ENCODE measurements at regions not wholly inside any gene's neighbourhood (a gene's known extent, or its start where the extent isn't known, plus 50 kb on each side); places are given as distances from the start of the nearest gene placed in this dataset.

DNA sequence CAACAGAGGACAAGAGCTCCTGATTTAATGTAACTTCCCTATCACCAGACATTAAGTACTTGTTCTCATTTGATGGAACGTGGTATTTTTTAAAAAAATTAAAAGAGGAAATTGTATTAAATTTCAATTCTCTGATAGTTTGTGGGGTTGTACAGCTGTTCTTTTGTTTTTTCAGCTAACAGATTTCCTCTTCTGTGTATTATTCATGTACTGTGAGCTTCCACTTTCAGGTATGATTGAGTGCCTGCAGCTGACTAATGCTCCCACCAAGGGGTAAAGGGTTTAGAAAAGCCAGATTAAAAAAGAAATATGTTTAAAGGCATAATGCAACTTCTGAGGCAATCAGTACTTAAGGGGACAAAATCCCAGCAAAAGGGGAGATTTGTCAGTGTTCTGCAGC, 117.7 kb upstream of the ACTBL2 start:
- no peaks in the 10 kb centered on the region for H3K27me3 Mint-ChIP-seq (ENCODE audit: low read depth)
- H3K27ac Mint-ChIP-seq (ENCODE audit: unreplicated experiment): no peak overlapping the region
- peaks cover 18% of the 10 kb centered on the region for H3K4me1 Mint-ChIP-seq
- no peak for TF ChIP-seq CTCF (conservative IDR thresholded peaks at IDR 0.05)
- DNase-seq (ENCODE audit: low read depth, low spot score): no peak
- no peak overlapping the region for H3K4me3 Mint-ChIP-seq
- H3K36me3 Mint-ChIP-seq (ENCODE audit: low read depth): no peaks in the 10 kb centered on the region
- H3K9me3 Mint-ChIP-seq: peaks cover 3% of the 10 kb centered on the region

DNA sequence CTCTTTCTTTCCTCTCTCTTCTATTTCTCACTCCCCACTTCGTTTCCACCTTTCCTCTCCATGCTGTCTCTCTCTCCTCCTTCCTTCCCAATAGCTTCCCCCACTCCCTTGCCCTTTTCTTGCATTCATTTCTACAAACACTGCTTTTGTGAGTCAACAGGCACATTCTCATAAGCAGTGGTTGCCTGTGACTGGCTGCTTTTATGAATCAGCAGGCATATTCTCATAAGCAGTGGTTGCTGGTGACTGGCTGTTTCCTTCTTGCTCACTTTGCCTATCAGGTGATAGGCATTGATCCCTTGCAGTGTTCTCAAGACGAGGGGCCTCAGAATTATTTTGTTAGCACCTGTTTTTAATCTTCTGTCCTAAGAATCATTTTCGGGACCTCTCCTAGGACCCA, 116.1 kb upstream of the ACTBL2 start:
- H3K27ac Mint-ChIP-seq (ENCODE audit: unreplicated experiment): no peak overlapping the region
- no peaks in the 10 kb centered on the region for H3K27me3 Mint-ChIP-seq (ENCODE audit: low read depth)
- DNase-seq (ENCODE audit: low read depth, low spot score): no peak
- H3K9me3 Mint-ChIP-seq: no peaks in the 10 kb centered on the region
- H3K36me3 Mint-ChIP-seq (ENCODE audit: low read depth): no peaks in the 10 kb centered on the region
- H3K4me3 Mint-ChIP-seq: no peak overlapping the region
- no peak for TF ChIP-seq CTCF (conservative IDR thresholded peaks at IDR 0.05)
- H3K4me1 Mint-ChIP-seq: peaks cover 18% of the 10 kb centered on the region

GRCh38 chr5:57598097-57598496, 115.5 kb upstream of the ACTBL2 start:
- Mint-ChIP-seq H3K4me3 (no peak overlapping the region), H3K27ac (ENCODE audit: unreplicated experiment) (no peak overlapping the region), H3K27me3 (ENCODE audit: low read depth) (no peaks in the 10 kb centered on the region)

GRCh38 chr5:57595523-57595991, 112.9 kb upstream of the ACTBL2 start:
- no peaks in the 10 kb centered on the region for H3K9me3 Mint-ChIP-seq
- no peak for DNase-seq (ENCODE audit: low read depth, low spot score)
- no peak overlapping the region for H3K4me3 Mint-ChIP-seq
- no peaks in the 10 kb centered on the region for H3K36me3 Mint-ChIP-seq (ENCODE audit: low read depth)
- no peak overlapping the region for H3K27ac Mint-ChIP-seq (ENCODE audit: unreplicated experiment)
- no peak for TF ChIP-seq CTCF (conservative IDR thresholded peaks at IDR 0.05)
- peaks cover 18% of the 10 kb centered on the region for H3K4me1 Mint-ChIP-seq
- no peaks in the 10 kb centered on the region for H3K27me3 Mint-ChIP-seq (ENCODE audit: low read depth)

More at GRCh38 chr5:57598097-57598496, 115.5 kb upstream of the ACTBL2 start:
- Mint-ChIP-seq H3K36me3 (ENCODE audit: low read depth) (no peaks in the 10 kb centered on the region), H3K4me1 (peaks cover 18% of the 10 kb centered on the region), H3K9me3 (no peaks in the 10 kb centered on the region)
- no peak for DNase-seq (ENCODE audit: low read depth, low spot score)
- no peak for TF ChIP-seq CTCF (conservative IDR thresholded peaks at IDR 0.05)

- no peak for DNase-seq (ENCODE audit: low read depth, low spot score)
- no peak overlapping the region for H3K27ac Mint-ChIP-seq (ENCODE audit: unreplicated experiment)
- no peaks in the 10 kb centered on the region for H3K27me3 Mint-ChIP-seq (ENCODE audit: low read depth)
- no peaks in the 10 kb centered on the region for H3K36me3 Mint-ChIP-seq (ENCODE audit: low read depth)
- no peak for TF ChIP-seq CTCF (conservative IDR thresholded peaks at IDR 0.05)
- no peak overlapping the region for H3K4me3 Mint-ChIP-seq
- peaks cover 18% of the 10 kb centered on the region for H3K4me1 Mint-ChIP-seq
- no peaks in the 10 kb centered on the region for H3K9me3 Mint-ChIP-seq
These were observed 111.8 kb upstream of the ACTBL2 start for GRCh38 chr5:57594436-57594835.

DNA sequence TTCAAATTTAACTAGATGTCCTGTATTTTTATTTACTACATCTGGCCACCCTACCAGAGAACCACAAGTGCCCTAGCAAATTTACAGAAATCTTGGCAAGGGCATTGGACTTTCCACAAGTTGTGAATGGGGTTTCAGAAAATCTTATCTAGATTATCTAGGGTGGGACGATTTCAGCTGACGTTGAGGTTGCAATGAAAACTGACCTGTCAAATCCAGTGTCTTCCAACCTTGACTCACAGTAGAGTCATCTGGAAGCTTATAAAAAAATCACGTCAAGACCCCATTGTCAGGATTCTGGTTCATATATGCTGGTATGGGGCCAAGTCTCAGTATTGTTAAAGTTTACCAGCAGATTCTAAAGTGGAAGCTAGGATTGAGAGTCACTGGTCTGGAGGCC, 109.6 kb upstream of the ACTBL2 start:
- DNase-seq (ENCODE audit: low read depth, low spot score): no peak
- Mint-ChIP-seq H3K4me1 (no peaks in the 10 kb centered on the region), H3K36me3 (ENCODE audit: low read depth) (no peaks in the 10 kb centered on the region), H3K27me3 (ENCODE audit: low read depth) (no peaks in the 10 kb centered on the region), H3K4me3 (no peak overlapping the region), H3K9me3 (no peaks in the 10 kb centered on the region), H3K27ac (ENCODE audit: unreplicated experiment) (no peak overlapping the region)
- TF ChIP-seq CTCF (conservative IDR thresholded peaks at IDR 0.05): no peak
